ENCODE measurements at regions not wholly inside any gene's neighbourhood (a gene's known extent, or its start where the extent isn't known, plus 50 kb on each side); places are given as distances from the start of the nearest gene placed in this dataset.
"Not testable (repeated sequence)": the region's sequence is repeated elsewhere in the genome, so short reads cannot be mapped to it uniquely, and the experiment has no call there.

GRCh38 chr1:38500891-38501290 lies 358.7 kb downstream of the RRAGC start:
- DNase-seq (ENCODE audit: low read depth) = peak; percentile 6

- DNase-seq (ENCODE audit: low read depth) = no peak
Observed at GRCh38 chr1:38500352-38500751, 359.2 kb downstream of the RRAGC start.

GRCh38 chr1:38498686-38499085 lies 360.9 kb downstream of the RRAGC start:
- DNase-seq (ENCODE audit: low read depth) = no peak

- no peak for DNase-seq (ENCODE audit: low read depth)
Observed at GRCh38 chr1:38497921-38498656, 361.5 kb downstream of the RRAGC start.

- not testable (repeated sequence) for DNase-seq (ENCODE audit: low read depth)
Observed at GRCh38 chr1:38493306-38493705, 366.3 kb downstream of the RRAGC start.

- DNase-seq (ENCODE audit: low read depth) = peak; percentile 16
Observed at GRCh38 chr1:38489844-38490270, 369.7 kb downstream of the RRAGC start.

- DNase-seq (ENCODE audit: low read depth) = no peak
Observed at GRCh38 chr1:38488162-38488898, 371.2 kb downstream of the RRAGC start.

GRCh38 chr1:38487396-38487795 lies 372.2 kb downstream of the RRAGC start:
- DNase-seq (ENCODE audit: low read depth) = no peak

GRCh38 chr1:38486085-38486484 lies 373.5 kb downstream of the RRAGC start:
- DNase-seq (ENCODE audit: low read depth) = no peak

- no peak for DNase-seq (ENCODE audit: low read depth)
Observed at GRCh38 chr1:38481871-38482826, 377.4 kb downstream of the RRAGC start.

GRCh38 chr1:38479662-38480061 lies 379.9 kb downstream of the RRAGC start:
- not testable (repeated sequence) for DNase-seq (ENCODE audit: low read depth)

- no peak for DNase-seq (ENCODE audit: low read depth)
Observed at GRCh38 chr1:38477811-38478210, 381.8 kb downstream of the RRAGC start.

- DNase-seq (ENCODE audit: low read depth) = no peak
Observed at GRCh38 chr1:38476850-38477178, 382.8 kb downstream of the RRAGC start.

- no peak for DNase-seq (ENCODE audit: low read depth)
Observed at GRCh38 chr1:38476111-38476849, 383.3 kb downstream of the RRAGC start.

- no peak for DNase-seq (ENCODE audit: low read depth)
Observed at GRCh38 chr1:38475624-38476005, 384.0 kb downstream of the RRAGC start.

GRCh38 chr1:38474738-38475623 lies 384.6 kb downstream of the RRAGC start:
- no peak for DNase-seq (ENCODE audit: low read depth)

GRCh38 chr1:38466487-38466886 lies 393.1 kb downstream of the RRAGC start:
- DNase-seq (ENCODE audit: low read depth) = no peak

- DNase-seq (ENCODE audit: low read depth) = no peak
Observed at GRCh38 chr1:38465460-38465859, 394.1 kb downstream of the RRAGC start.

GRCh38 chr1:38464071-38464661 lies 395.4 kb downstream of the RRAGC start:
- DNase-seq (ENCODE audit: low read depth) = no peak

- no peak for DNase-seq (ENCODE audit: low read depth)
Observed at GRCh38 chr1:38463074-38463473, 396.5 kb downstream of the RRAGC start.

Measured in RPMI7951 (cell line).